CD4-positive, alpha-beta memory T cell (primary cell): ENCODE measurements at regions not wholly inside any gene's neighbourhood (a gene's known extent, or its start where the extent isn't known, plus 50 kb on each side); places are given as distances from the start of the nearest gene placed in this dataset.

Experiments used
- CTCF ChIA-PET: fragments of 350-600 bp; sonication (Branson Sonifier 250); formaldehyde crosslinking; loops from one replicate; lab custom pipeline; 2021; ENCODE audit warnings: inconsistent platforms; ENCODE audit not compliant: partially characterized antibody; lab: Charles Lee
- POLR2A ChIA-PET: fragments of 350-600 bp; sonication (Branson Sonifier 250); formaldehyde crosslinking; loops from one replicate; lab custom pipeline; 2021; ENCODE audit not compliant: partially characterized antibody; lab: Charles Lee
- DNase-seq, 5 donors: peaks; one replicate each; pipeline versions ENCODE4 v3.0.0 to v3.0.0-alpha.2; 2020 to 2022; ENCODE audit warnings: mixed read lengths in 1 of 5
- H3K27ac ChIP-seq: one replicate; pipeline ENCODE4 v1.7.0; 2013; ENCODE audit warnings: low read depth, low read length
- H3K27me3 ChIP-seq: 2 replicates; pipeline ENCODE4 v1.7.0; 2013; ENCODE audit warnings: mild to moderate bottlenecking, low read length, moderate library complexity; ENCODE audit not compliant: insufficient read depth
- H3K36me3 ChIP-seq: 2 replicates; pipeline ENCODE4 v1.7.0; 2013; ENCODE audit warnings: mild to moderate bottlenecking, low read length, moderate library complexity; ENCODE audit not compliant: insufficient read depth
- H3K4me1 ChIP-seq: 2 replicates; pipeline ENCODE4 v1.7.0; 2013; ENCODE audit warnings: mild to moderate bottlenecking, low read length, moderate library complexity; ENCODE audit not compliant: insufficient read depth
- H3K4me3 ChIP-seq, 2 donors: one replicate each; pipeline ENCODE4 v1.7.0; 2013; ENCODE audit warnings: low read length in 2 of 2, mild to moderate bottlenecking in 1 of 2
- H3K9me3 ChIP-seq, 2 donors: one replicate each; pipeline ENCODE4 v1.7.0; 2013; ENCODE audit warnings: low read length in 2 of 2, control low read depth in 1 of 2; ENCODE audit not compliant: control insufficient read depth in 1 of 2
- H3K27ac Mint-ChIP-seq, 7 donors: one replicate each; pipeline ENCODE4 v1.8.0; 2020 to 2021; ENCODE audit warnings: mixed read lengths in 7 of 7, mild to moderate bottlenecking in 6 of 7, inconsistent platforms in 3 of 7, moderate library complexity in 3 of 7
- H3K27me3 Mint-ChIP-seq, 2 donors: one replicate each; pipeline ENCODE4 v1.8.0; 2020 to 2021; ENCODE audit warnings: mixed read lengths in 2 of 2
- H3K36me3 Mint-ChIP-seq, 2 donors: one replicate each; pipeline ENCODE4 v1.8.0; 2020 to 2021; ENCODE audit warnings: mixed read lengths in 2 of 2, inconsistent platforms in 1 of 2, mild to moderate bottlenecking in 1 of 2
- H3K4me1 Mint-ChIP-seq, 4 donors: one replicate each; pipeline ENCODE4 v1.8.0; 2020 to 2021; ENCODE audit warnings: mixed read lengths in 4 of 4, mild to moderate bottlenecking in 1 of 4
- H3K4me3 Mint-ChIP-seq, 8 donors: one replicate each; pipeline ENCODE4 v1.8.0; 2020 to 2021; ENCODE audit warnings: mixed read lengths in 8 of 8, mild to moderate bottlenecking in 7 of 8, moderate library complexity in 6 of 8, inconsistent platforms in 3 of 8
- H3K9me3 Mint-ChIP-seq, 8 donors: one replicate each; pipeline ENCODE4 v1.8.0; 2020 to 2021; ENCODE audit warnings: mixed read lengths in 8 of 8, mild to moderate bottlenecking in 5 of 8, inconsistent platforms in 3 of 8, moderate library complexity in 1 of 8
- intact Hi-C: fragments of 100-400 bp; cut with micrococcal nuclease; formaldehyde crosslinking; loops from one replicate; pipeline ENCODE4 v1.15.1; 2023

DNA sequence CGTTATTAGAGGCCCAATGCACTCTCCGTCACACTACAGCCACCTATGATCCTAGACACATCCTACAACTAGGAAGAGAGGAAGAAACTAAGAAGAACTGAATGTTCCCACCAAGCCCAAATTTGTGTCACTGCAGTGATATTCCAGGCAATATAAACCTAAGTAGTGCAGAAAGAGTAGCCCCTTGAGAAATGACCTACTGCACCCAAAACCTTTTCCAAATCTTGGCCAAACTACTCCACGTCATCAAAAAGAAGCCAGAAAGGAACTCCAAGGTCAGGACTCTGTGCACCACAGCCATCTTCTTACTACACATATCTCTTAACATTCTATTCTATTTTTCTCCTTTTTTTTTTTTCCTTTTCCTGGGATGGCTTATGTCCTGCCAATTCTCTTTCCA lies 60.2 kb downstream of the ADAMTS1 start:
- no peak overlapping the region for H3K4me3 ChIP-seq
- Mint-ChIP-seq H3K4me1 (no peaks in the 10 kb centered on the region), H3K27me3 (peaks cover 2 to 7% of the 10 kb centered on the region in 2 donors), H3K27ac (no peak overlapping the region), H3K9me3 (peaks cover 0 to 4% (median 0%) of the 10 kb centered on the region in 8 donors), H3K4me3 (no peak overlapping the region), H3K36me3 (no peaks in the 10 kb centered on the region)
- ChIA-PET POLR2A (no interaction called here), CTCF (no interaction called here)
- no peak for DNase-seq
- no peak overlapping the region for H3K27ac ChIP-seq
- H3K27me3 ChIP-seq: no peaks in the 10 kb centered on the region
- intact Hi-C loops: no loop called here
- no peaks in the 10 kb centered on the region for H3K9me3 ChIP-seq
- H3K4me1 ChIP-seq: no peaks in the 10 kb centered on the region
- no peaks in the 10 kb centered on the region for H3K36me3 ChIP-seq

- H3K9me3 Mint-ChIP-seq: peaks cover 0 to 4% (median 0%) of the 10 kb centered on the region in 8 donors
- POLR2A ChIA-PET: no interaction called here
- intact Hi-C loops: no loop called here
- Histone ChIP-seq H3K4me1 (no peaks in the 10 kb centered on the region), H3K36me3 (no peaks in the 10 kb centered on the region), H3K27me3 (no peaks in the 10 kb centered on the region), H3K27ac (no peak overlapping the region), H3K4me3 (no peak overlapping the region), H3K9me3 (no peaks in the 10 kb centered on the region)
- DNase-seq: no peak
- no peaks in the 10 kb centered on the region for H3K36me3 Mint-ChIP-seq
- peaks cover 2 to 7% of the 10 kb centered on the region in 2 donors for H3K27me3 Mint-ChIP-seq
- no peak overlapping the region for H3K4me3 Mint-ChIP-seq
- CTCF ChIA-PET: no interaction called here
- no peak overlapping the region for H3K27ac Mint-ChIP-seq
- H3K4me1 Mint-ChIP-seq: no peaks in the 10 kb centered on the region
Measured at GRCh38 chr21:26783466-26784195, 61.6 kb downstream of the ADAMTS1 start.

DNA sequence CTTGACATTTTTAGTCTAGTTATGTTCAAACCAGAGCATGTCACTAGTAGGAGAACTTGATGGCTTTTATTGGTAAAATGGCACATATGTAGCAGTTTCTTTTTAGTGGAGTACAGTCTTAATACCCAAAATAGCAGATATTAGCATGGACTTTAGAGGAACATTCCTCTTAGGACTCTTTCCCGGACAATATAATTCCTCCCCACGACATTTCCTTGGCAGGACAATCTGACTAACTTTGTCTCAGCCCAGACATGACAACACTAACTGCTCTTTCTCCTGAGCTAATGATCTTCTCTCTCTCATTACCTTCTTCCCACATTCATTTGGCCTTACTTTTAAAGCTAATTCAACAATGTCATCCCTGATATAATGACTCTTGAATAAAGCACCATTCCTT lies 62.5 kb downstream of the ADAMTS1 start:
- H3K27ac ChIP-seq: no peak overlapping the region
- H3K4me1 ChIP-seq: no peaks in the 10 kb centered on the region
- no peaks in the 10 kb centered on the region for H3K36me3 ChIP-seq
- POLR2A ChIA-PET: no interaction called here
- H3K4me1 Mint-ChIP-seq: no peaks in the 10 kb centered on the region
- H3K9me3 Mint-ChIP-seq: peaks cover 0 to 4% (median 0%) of the 10 kb centered on the region in 8 donors
- H3K27me3 ChIP-seq: no peaks in the 10 kb centered on the region
- H3K27ac Mint-ChIP-seq: no peak overlapping the region
- no peak overlapping the region for H3K4me3 ChIP-seq
- no peaks in the 10 kb centered on the region for H3K36me3 Mint-ChIP-seq
- peaks cover 2 to 7% of the 10 kb centered on the region in 2 donors for H3K27me3 Mint-ChIP-seq
- CTCF ChIA-PET: no interaction called here
- no peak for DNase-seq
- intact Hi-C loops: no loop called here
- no peaks in the 10 kb centered on the region for H3K9me3 ChIP-seq
- H3K4me3 Mint-ChIP-seq: no peak overlapping the region

GRCh38 chr21:26782331-26782730 lies 62.9 kb downstream of the ADAMTS1 start:
- DNase-seq: no peak
- H3K27ac ChIP-seq: no peak overlapping the region
- CTCF ChIA-PET: no interaction called here
- POLR2A ChIA-PET: no interaction called here
- Mint-ChIP-seq H3K27ac (no peak overlapping the region), H3K36me3 (no peaks in the 10 kb centered on the region), H3K4me1 (no peaks in the 10 kb centered on the region), H3K27me3 (peaks cover 2 to 7% of the 10 kb centered on the region in 2 donors), H3K4me3 (no peak overlapping the region), H3K9me3 (peaks cover 0 to 4% (median 0%) of the 10 kb centered on the region in 8 donors)
- no peak overlapping the region for H3K4me3 ChIP-seq
- no peaks in the 10 kb centered on the region for H3K4me1 ChIP-seq
- intact Hi-C loops: no loop called here
- H3K27me3 ChIP-seq: no peaks in the 10 kb centered on the region
- no peaks in the 10 kb centered on the region for H3K9me3 ChIP-seq
- H3K36me3 ChIP-seq: no peaks in the 10 kb centered on the region

DNA sequence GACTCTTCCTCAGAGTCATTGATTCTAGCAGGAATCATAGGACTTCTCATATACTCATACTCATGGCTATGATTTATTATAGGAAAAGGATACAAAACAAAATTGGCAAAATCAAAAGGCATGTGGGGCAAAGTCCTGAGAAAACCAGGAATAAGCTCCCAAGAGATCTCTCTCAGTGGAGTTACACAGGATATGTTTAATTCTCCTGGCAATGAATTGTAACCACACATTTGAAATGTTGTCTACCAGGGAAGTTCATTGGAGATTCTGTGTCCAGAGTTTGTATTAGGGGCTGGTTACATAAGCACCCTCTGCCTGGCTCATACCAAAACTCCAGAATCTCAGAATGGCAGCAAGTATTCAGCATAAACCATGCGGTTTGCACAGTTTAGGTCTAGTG lies 63.9 kb downstream of the ADAMTS1 start:
- H3K36me3 Mint-ChIP-seq: no peaks in the 10 kb centered on the region
- Histone ChIP-seq H3K9me3 (no peaks in the 10 kb centered on the region), H3K27ac (no peak overlapping the region), H3K36me3 (no peaks in the 10 kb centered on the region), H3K27me3 (no peaks in the 10 kb centered on the region), H3K4me3 (no peak overlapping the region), H3K4me1 (no peaks in the 10 kb centered on the region)
- peaks cover 0 to 4% (median 0%) of the 10 kb centered on the region in 8 donors for H3K9me3 Mint-ChIP-seq
- POLR2A ChIA-PET: no interaction called here
- CTCF ChIA-PET: interaction anchor here (0.6 kb wide), 1 partner anchor 1963 kb away, joined by 3 read pairs; no protein-coding TSS in a partner anchor
- H3K4me3 Mint-ChIP-seq: no peak overlapping the region
- DNase-seq: no peak
- no peak overlapping the region for H3K27ac Mint-ChIP-seq
- no peaks in the 10 kb centered on the region for H3K4me1 Mint-ChIP-seq
- H3K27me3 Mint-ChIP-seq: peaks cover 2 to 7% of the 10 kb centered on the region in 2 donors
- intact Hi-C loops: no loop called here

DNA sequence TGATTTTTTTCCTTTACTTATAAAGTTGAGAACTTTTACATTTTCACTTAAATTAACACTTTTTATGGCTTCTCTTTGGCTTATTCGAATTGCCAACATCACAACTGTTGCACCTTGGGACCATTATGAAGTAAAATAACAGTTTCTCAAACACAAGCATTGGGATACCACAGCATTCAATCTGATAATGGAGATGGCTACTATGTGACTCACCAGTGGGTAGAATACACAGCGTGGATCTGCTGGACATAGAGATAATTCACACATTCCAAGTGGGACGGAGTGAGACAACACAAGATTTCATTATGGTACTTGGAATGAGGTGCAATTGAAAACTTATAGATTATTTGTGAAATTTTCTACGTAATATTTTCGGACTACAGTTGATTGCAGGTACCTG lies 68.0 kb downstream of the ADAMTS1 start:
- ChIA-PET POLR2A (no interaction called here), CTCF (no interaction called here)
- Mint-ChIP-seq H3K27ac (no peak overlapping the region), H3K36me3 (no peaks in the 10 kb centered on the region), H3K27me3 (peaks cover 0 to 4% of the 10 kb centered on the region in 2 donors), H3K4me3 (no peak overlapping the region), H3K9me3 (peaks cover 0 to 4% (median 0%) of the 10 kb centered on the region in 8 donors), H3K4me1 (no peaks in the 10 kb centered on the region)
- no peak for DNase-seq
- H3K36me3 ChIP-seq: no peaks in the 10 kb centered on the region
- intact Hi-C loops: no loop called here
- no peak overlapping the region for H3K4me3 ChIP-seq
- no peaks in the 10 kb centered on the region for H3K4me1 ChIP-seq
- no peaks in the 10 kb centered on the region for H3K9me3 ChIP-seq
- H3K27ac ChIP-seq: no peak overlapping the region
- no peaks in the 10 kb centered on the region for H3K27me3 ChIP-seq

DNA sequence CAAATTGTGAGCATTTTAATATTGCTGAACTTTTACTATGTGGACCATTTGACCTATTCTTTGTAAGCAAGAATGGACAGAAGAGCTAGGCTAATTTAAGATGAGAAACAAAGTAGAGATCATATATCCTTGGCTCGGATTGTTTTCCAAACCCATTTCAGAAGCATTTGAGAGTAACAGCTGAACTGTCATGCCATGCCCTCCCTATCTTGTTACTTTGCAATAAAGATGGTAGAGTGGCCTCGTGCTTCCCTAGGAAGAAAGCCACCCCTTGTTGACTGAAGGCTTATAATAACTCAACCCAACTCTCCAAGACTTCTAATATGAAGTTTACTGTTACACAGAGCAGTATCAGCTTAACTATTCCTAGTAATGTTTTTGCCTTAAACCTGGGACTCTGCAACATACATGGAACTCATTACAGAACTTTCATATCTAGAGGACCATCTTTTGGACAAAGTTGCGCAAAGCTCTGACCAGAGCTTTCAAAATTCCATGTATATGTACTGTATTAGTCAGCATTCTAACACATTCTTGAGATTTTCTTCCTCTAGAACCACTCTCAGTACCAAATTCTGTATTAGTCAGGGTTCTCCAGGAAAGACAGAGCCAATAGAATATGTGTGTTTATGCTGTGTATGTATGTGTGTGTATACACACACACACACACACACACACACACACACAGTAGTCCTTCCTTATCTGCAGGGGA lies 68.7 kb downstream of the ADAMTS1 start:
- ChIA-PET POLR2A (no interaction called here), CTCF (no interaction called here)
- Histone ChIP-seq H3K36me3 (no peaks in the 10 kb centered on the region), H3K27me3 (no peaks in the 10 kb centered on the region), H3K9me3 (no peaks in the 10 kb centered on the region), H3K27ac (no peak overlapping the region), H3K4me1 (no peaks in the 10 kb centered on the region), H3K4me3 (no peak overlapping the region)
- H3K4me1 Mint-ChIP-seq: no peaks in the 10 kb centered on the region
- intact Hi-C loops: no loop called here
- H3K27ac Mint-ChIP-seq: no peak overlapping the region
- peaks cover 0 to 4% of the 10 kb centered on the region in 2 donors for H3K27me3 Mint-ChIP-seq
- H3K4me3 Mint-ChIP-seq: no peak overlapping the region
- DNase-seq: no peak
- peaks cover 0 to 4% (median 0%) of the 10 kb centered on the region in 8 donors for H3K9me3 Mint-ChIP-seq
- no peaks in the 10 kb centered on the region for H3K36me3 Mint-ChIP-seq
